K562 (cell line): ENCODE measurements at regions not wholly inside any gene's neighbourhood (a gene's known extent, or its start where the extent isn't known, plus 50 kb on each side); places are given as distances from the start of the nearest gene placed in this dataset.

Experiments
- ARID3B ChIP-seq: fragments of 250-450 bp; sonication (Bioruptor Pico); IDR thresholded peaks from 2 replicates; pipeline ENCODE4 v1.4.0; 2020; ENCODE audit warnings: borderline replicate concordance
- ATF7 ChIP-seq: fragments of 450-650 bp; IDR thresholded peaks from 2 replicates; pipeline ENCODE4 v1.7.1; 2014; ENCODE audit warnings: mild to moderate bottlenecking, moderate library complexity
- CTBP1 ChIP-seq: fragments of 450-650 bp; IDR thresholded peaks from 2 replicates; pipeline ENCODE4 v1.6.1; 2016; ENCODE audit warnings: borderline replicate concordance
- E4F1 ChIP-seq: fragments of 250-450 bp; sonication (Bioruptor Pico); IDR thresholded peaks from 2 replicates; pipeline ENCODE4 v1.5.0; 2021; ENCODE audit warnings: mild to moderate bottlenecking, borderline replicate concordance
- FOXJ3 ChIP-seq: sonication (generic); formaldehyde crosslinking; IDR thresholded peaks from 2 replicates; pipeline ENCODE4 v1.4.0; 2020; ENCODE audit warnings: mild to moderate bottlenecking, missing genetic modification reagents
- GTF2E2 ChIP-seq: fragments of 200-800 bp; sonication (Bioruptor generic); IDR thresholded peaks from 2 replicates; pipeline ENCODE4 v1.6.1; 2016; ENCODE audit warnings: missing genetic modification characterization, missing compliant biosample characterization
- HNRNPLL ChIP-seq: fragments of 200-400 bp; formaldehyde crosslinking; IDR thresholded peaks from 2 replicates; pipeline ENCODE4 v1.6.1; 2017; ENCODE audit warnings: low read length, low read depth, mild to moderate bottlenecking; ENCODE audit not compliant: poor library complexity, severe bottlenecking
- MLLT1 ChIP-seq, 2 experiments: fragments of 450-650 bp; IDR thresholded peaks; 2 replicates each; pipeline ENCODE4 v1.6.1; 2016
- NFIC ChIP-seq: fragments of 450-650 bp; IDR thresholded peaks from 2 replicates; pipeline ENCODE4 v1.6.1; 2017; ENCODE audit warnings: mild to moderate bottlenecking, inconsistent platforms
- NFIX ChIP-seq: fragments of 250-450 bp; sonication (Bioruptor Pico); IDR thresholded peaks from 2 replicates; pipeline ENCODE4 v1.4.0; 2020; ENCODE audit warnings: low read depth, mild to moderate bottlenecking, moderate library complexity
- NONO ChIP-seq, 2 experiments: fragments of 200-400 bp in 1 of 2; fragments of 450-650 bp in 1 of 2; formaldehyde crosslinking in 1 of 2; IDR thresholded peaks; 2 replicates each; pipeline ENCODE4 v1.6.1; 2017; ENCODE audit warnings: low read depth in 2 of 2, mild to moderate bottlenecking in 2 of 2, moderate library complexity in 2 of 2, low read length in 1 of 2
- SMAD4 ChIP-seq: fragments of 250-450 bp; sonication (Bioruptor Pico); conservative IDR thresholded peaks from 2 replicates; pipeline ENCODE4 v1.8.0; 2021; ENCODE audit warnings: inconsistent platforms, mild to moderate bottlenecking, moderate library complexity
- TCF7 ChIP-seq: sonication (generic); IDR thresholded peaks from 2 replicates; pipeline ENCODE4 v1.6.1; 2016; ENCODE audit warnings: antibody characterized with exemption, borderline replicate concordance
- UBTF ChIP-seq, 2 experiments: IDR thresholded peaks; 2 replicates each; pipeline ENCODE4 v1.6.1; 2012; ENCODE audit warnings: improper control_type of control experiment in 2 of 2, low read depth in 2 of 2, low read length in 2 of 2, borderline replicate concordance in 1 of 2
- ZFP91 ChIP-seq: sonication (generic); formaldehyde crosslinking; IDR thresholded peaks from 2 replicates; pipeline ENCODE4 v1.8.0; 2022; ENCODE audit warnings: mild to moderate bottlenecking, missing genetic modification reagents
- ZNF277 ChIP-seq: fragments of 250-450 bp; sonication (Bioruptor Pico); IDR thresholded peaks from 2 replicates; pipeline ENCODE4 v1.8.0; 2022; ENCODE audit warnings: inconsistent platforms, mild to moderate bottlenecking, moderate library complexity, borderline replicate concordance

GRCh38 chr6:19995575-19996257 is 158.5 kb downstream of the ID4 start (continued):
- TF ChIP-seq ZNF277, result no peak
- peak; percentile 72 to 75; a peak in 2 of 4 replicates for TF ChIP-seq UBTF (IDR thresholded peaks at IDR 0.05; ENCODE audit: borderline replicate concordance in 1 of 2, low read depth in 2 of 2, low read length in 2 of 2)
- no peak for TF ChIP-seq NONO (IDR thresholded peaks at IDR 0.05; ENCODE audit: low read depth in 2 of 2, low read length in 1 of 2)
- TF ChIP-seq TCF7, result no peak
- TF ChIP-seq CTBP1, result peak; percentile 86; the same call in 1 of the 2 replicates
- no peak for TF ChIP-seq ZFP91
- no peak for TF ChIP-seq GTF2E2 (tag)
- no peak for TF ChIP-seq FOXJ3 (CRISPR knock-in tag)
- TF ChIP-seq SMAD4 (CRISPR knock-in tag), result peak; percentile 41
- peak; percentile 22; the same call in 1 of the 2 replicates for TF ChIP-seq ATF7
- no peak for TF ChIP-seq E4F1 (CRISPR knock-in tag)
- TF ChIP-seq MLLT1 (IDR thresholded peaks at IDR 0.05), result no peak; a peak in 1 of 4 replicates
- TF ChIP-seq NFIC, result peak; percentile 86
- TF ChIP-seq HNRNPLL, result no peak
- TF ChIP-seq ARID3B (CRISPR knock-in tag), result no peak
- no peak for TF ChIP-seq NFIX (CRISPR knock-in tag)
